ENCODE measurements at regions not wholly inside any gene's neighbourhood (a gene's known extent, or its start where the extent isn't known, plus 50 kb on each side); places are given as distances from the start of the nearest gene placed in this dataset.

DNA sequence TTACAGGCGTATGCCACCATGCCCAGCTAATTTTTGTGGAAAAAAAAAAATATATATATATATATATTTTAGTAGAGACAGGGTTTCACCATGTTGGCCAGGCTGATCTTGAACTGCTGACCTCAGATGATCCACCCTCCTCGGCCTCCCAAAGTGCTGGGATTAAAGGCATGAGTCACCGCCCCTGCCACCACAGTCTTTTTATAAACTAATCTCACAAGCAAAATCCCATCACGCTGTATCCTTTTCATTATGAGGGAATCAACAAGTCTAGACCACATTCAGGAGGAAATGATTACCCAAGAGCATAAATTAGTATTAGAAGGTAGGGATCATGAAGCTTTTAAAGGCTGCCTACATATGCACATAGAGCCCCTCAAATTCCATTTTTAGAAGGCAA is 210.6 kb upstream of the NBEA start:
- no peak for TF ChIP-seq CTCF (IDR thresholded peaks at IDR 0.05; ENCODE audit: insufficient read depth, low read length)
- TF ChIP-seq POLR2AphosphoS5 (IDR thresholded peaks at IDR 0.05; ENCODE audit: low read depth): no peak
- no peak for TF ChIP-seq REST (IDR thresholded peaks at IDR 0.05; ENCODE audit: insufficient replicate concordance, low read depth)
- no peak for TF ChIP-seq SPI1 (IDR thresholded peaks at IDR 0.05; ENCODE audit: borderline replicate concordance, low read depth)
- TF ChIP-seq GABPA (IDR thresholded peaks at IDR 0.05; ENCODE audit: low read depth): no peak

Data from HL-60 (cell line).